ENCODE measurements at regions not wholly inside any gene's neighbourhood (a gene's known extent, or its start where the extent isn't known, plus 50 kb on each side); places are given as distances from the start of the nearest gene placed in this dataset.
A peak's percentile ranks its signal among the peaks of the same experiment; 100 is the strongest.

GRCh38 chr9:113646946-113647914 is 183.7 kb downstream of the RGS3 start:
- no peak for DNase-seq (ENCODE audit: low read depth in 4 of 4, low spot score in 3 of 4)

- no peak for DNase-seq (ENCODE audit: low read depth in 4 of 4, low spot score in 3 of 4)
Measured at GRCh38 chr9:113648048-113648447, 184.5 kb downstream of the RGS3 start.

- DNase-seq (ENCODE audit: low read depth in 4 of 4, low spot score in 3 of 4) = no peak
Measured at GRCh38 chr9:113648586-113648985, 185.1 kb downstream of the RGS3 start.

- no peak for DNase-seq (ENCODE audit: low read depth in 4 of 4, low spot score in 3 of 4)
Measured at GRCh38 chr9:113649054-113649453, 185.5 kb downstream of the RGS3 start.

- DNase-seq (ENCODE audit: low read depth in 4 of 4, low spot score in 3 of 4) = no peak
Measured at GRCh38 chr9:113649855-113650206, 186.3 kb downstream of the RGS3 start.

GRCh38 chr9:113650207-113651131 is 186.9 kb downstream of the RGS3 start:
- DNase-seq (ENCODE audit: low read depth in 4 of 4, low spot score in 3 of 4) = no peak

GRCh38 chr9:113651896-113652295 is 188.4 kb downstream of the RGS3 start:
- DNase-seq (ENCODE audit: low read depth in 4 of 4, low spot score in 3 of 4) = no peak

- DNase-seq (ENCODE audit: low read depth in 4 of 4, low spot score in 3 of 4) = no peak
Measured at GRCh38 chr9:113652355-113653152, 189.0 kb downstream of the RGS3 start.

- DNase-seq (ENCODE audit: low read depth in 4 of 4, low spot score in 3 of 4) = no peak
Measured at GRCh38 chr9:113653746-113654604, 190.4 kb downstream of the RGS3 start.

- no peak for DNase-seq (ENCODE audit: low read depth in 4 of 4, low spot score in 3 of 4)
Measured at GRCh38 chr9:113654605-113655428, 191.3 kb downstream of the RGS3 start.

- DNase-seq (ENCODE audit: low read depth in 4 of 4, low spot score in 3 of 4) = no peak
Measured at GRCh38 chr9:113656771-113657670, 193.5 kb downstream of the RGS3 start.

GRCh38 chr9:113657765-113658544 is 194.4 kb downstream of the RGS3 start:
- peak in 1 of 4 donors; percentile 64 for DNase-seq (ENCODE audit: low read depth in 4 of 4, low spot score in 3 of 4)

GRCh38 chr9:113658545-113658895 is 195.0 kb downstream of the RGS3 start:
- DNase-seq (ENCODE audit: low read depth in 4 of 4, low spot score in 3 of 4) = no peak

- DNase-seq (ENCODE audit: low read depth in 4 of 4, low spot score in 3 of 4) = no peak
Measured at GRCh38 chr9:113659039-113659438, 195.5 kb downstream of the RGS3 start.

- no peak for DNase-seq (ENCODE audit: low read depth in 4 of 4, low spot score in 3 of 4)
Measured at GRCh38 chr9:113659740-113660139, 196.2 kb downstream of the RGS3 start.

GRCh38 chr9:113660196-113660595 is 196.7 kb downstream of the RGS3 start:
- no peak for DNase-seq (ENCODE audit: low read depth in 4 of 4, low spot score in 3 of 4)

- DNase-seq (ENCODE audit: low read depth in 4 of 4, low spot score in 3 of 4) = no peak
Measured at GRCh38 chr9:113661074-113661473, 197.5 kb downstream of the RGS3 start.
